GM23248 (cell line): ENCODE measurements at regions not wholly inside any gene's neighbourhood (a gene's known extent, or its start where the extent isn't known, plus 50 kb on each side); places are given as distances from the start of the nearest gene placed in this dataset.
"Not testable (repeated sequence)": the region's sequence is repeated elsewhere in the genome, so short reads cannot be mapped to it uniquely, and the experiment has no call there.

Source experiments
- EZH2 ChIP-seq: fragments of 200-600 bp; sonication (generic); IDR thresholded peaks from 2 replicates; pipeline ENCODE4 v1.6.1; 2018; ENCODE audit warnings: antibody characterized with exemption, mild to moderate bottlenecking; ENCODE audit not compliant: insufficient read depth, poor library complexity, severe bottlenecking
- EZH2phosphoT487 ChIP-seq: fragments of 200-600 bp; sonication (generic); IDR thresholded peaks from 2 replicates; pipeline ENCODE4 v1.6.1; 2018; ENCODE audit warnings: antibody characterized with exemption, moderate library complexity, mild to moderate bottlenecking, low read depth; ENCODE audit not compliant: insufficient read depth

- not testable (repeated sequence) for TF ChIP-seq EZH2phosphoT487, EZH2
Observed at GRCh38 chr15:20227119-20227853, 314.3 kb downstream of the GOLGA6L6 start.
